ENCODE measurements at regions not wholly inside any gene's neighbourhood (a gene's known extent, or its start where the extent isn't known, plus 50 kb on each side); places are given as distances from the start of the nearest gene placed in this dataset.
A peak's percentile ranks its signal among the peaks of the same experiment; 100 is the strongest.

DNA sequence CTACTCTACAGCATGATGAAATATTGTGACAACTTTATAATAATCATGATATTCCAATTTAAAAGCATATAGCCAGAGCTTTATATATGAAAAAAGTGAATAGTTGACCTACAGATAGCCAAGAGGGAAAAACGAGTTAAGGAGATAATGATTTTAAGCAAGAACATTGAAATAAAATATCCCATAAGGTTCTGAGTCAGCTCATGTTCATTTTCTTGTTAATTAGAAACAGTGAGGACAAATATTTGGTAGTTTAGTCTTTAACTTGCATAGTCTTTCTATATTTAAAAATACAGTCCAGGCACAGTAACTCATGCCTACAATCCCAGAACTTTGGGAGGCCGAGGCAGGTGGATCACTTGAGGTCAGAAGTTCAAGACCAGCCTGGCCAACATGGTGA lies 55.8 kb upstream of the CDH6 start:
- peak; percentile 22 for DNase-seq

DNA sequence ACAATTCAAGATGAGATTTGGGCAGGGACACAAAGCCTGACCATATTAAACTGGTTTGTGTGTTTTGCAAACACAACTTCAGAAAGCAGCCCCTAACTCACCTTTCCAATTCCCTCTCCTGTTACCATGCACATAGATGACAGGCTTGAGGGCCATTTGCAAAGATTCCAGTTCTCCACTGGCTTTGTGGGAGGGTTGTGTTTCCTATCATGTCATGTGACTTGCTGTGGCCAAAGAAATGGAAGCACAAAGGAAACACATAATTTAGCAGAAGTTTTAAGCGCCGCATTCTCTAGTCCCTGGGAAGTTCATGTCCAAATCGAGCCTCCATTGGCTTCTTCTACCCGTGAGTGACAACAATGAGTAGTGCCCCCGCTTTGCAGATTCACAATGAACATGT lies 57.9 kb upstream of the CDH6 start:
- DNase-seq: no peak

DNA sequence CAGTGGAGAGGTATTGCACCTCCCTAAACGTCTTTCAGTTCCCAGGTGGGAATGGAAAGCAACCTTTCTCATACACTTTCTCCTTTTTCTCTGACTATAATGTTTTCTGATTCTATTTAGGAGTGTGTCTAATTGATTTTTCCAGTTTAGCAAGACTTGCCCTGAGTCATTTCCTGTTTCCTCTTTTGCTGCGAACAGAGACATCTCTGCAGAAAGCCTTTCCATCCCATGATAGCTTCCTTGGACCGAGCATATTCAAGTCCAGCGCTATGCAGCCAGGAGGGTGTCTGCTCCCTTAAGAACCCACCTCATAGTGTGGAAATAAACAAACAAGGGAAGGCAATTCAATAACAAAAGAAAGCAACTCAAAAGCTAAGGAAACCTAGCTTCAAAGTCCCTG lies 60.0 kb upstream of the CDH6 start:
- peak; percentile 42 for DNase-seq

DNA sequence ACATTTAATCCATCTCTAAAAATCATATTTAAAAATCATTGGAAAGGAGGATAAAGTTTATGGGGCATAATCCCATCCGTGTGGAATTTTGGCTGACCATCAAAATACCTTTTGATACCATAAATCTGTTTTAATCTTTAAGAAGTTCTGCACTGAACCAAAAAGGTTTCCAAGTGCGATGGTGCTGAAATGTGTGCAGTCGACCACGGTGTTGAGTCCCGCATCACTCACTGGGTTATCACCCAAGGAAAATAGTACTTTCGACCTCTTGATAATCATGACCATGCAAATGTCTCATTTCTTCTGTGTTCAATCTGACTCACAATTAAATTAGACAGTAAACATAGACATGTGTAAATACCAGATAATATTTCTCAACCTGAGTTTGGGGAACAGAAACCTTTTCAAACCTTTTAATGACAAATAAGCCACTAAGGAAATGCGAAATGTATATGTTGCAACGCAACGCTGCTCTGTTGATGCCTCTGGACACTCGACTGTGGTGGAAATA lies 62.0 kb upstream of the CDH6 start:
- peak; percentile 52 for DNase-seq

DNA sequence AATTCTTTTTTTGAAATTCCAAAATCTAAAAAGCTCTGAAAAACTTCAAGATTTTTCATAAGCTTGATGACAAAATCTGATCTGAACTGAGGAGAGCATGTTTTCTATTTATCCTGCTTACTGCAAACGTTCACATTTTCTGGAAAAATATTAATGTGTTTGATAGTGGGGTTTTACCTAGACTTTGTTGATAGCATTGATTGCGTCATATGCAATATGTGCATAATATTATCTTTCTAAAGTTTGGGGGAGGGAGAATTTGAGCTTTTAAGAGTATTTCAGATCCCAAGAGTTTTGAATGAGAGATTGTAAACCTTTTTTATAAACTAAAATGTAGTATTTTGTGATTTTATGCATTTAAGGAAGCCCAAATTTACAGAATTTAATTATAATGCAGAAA lies 62.8 kb upstream of the CDH6 start:
- DNase-seq: no peak

DNA sequence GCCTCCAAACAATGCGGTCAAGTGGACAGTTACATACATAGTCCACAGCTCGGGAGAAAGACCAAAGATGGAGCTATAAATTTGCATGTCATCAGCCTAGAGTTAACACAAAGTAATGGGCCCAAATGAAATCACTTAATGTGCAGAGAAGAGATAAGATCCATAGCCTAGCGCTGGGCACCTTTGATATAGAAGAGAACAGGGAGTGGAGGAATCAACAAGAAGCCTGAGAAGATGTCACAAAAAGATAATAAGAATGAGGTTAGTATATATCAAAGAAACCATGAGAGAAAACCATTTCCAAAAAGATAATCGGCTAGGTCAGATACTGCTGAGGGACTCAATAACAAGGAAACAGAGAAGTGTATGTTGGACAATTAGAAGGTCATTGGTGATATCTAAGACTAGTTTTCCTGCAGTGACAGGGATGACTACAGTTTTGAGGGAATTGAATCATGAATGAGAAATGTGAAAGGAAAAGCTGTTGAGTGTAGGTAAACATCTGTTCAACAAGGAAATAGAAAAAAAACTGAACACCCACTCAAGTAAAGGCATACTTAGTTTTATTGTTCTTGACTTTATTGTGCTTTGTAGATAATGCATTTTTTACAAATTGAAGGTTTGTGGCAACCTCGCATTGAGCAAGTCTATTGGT lies 68.7 kb upstream of the CDH6 start:
- no peak for DNase-seq

DNA sequence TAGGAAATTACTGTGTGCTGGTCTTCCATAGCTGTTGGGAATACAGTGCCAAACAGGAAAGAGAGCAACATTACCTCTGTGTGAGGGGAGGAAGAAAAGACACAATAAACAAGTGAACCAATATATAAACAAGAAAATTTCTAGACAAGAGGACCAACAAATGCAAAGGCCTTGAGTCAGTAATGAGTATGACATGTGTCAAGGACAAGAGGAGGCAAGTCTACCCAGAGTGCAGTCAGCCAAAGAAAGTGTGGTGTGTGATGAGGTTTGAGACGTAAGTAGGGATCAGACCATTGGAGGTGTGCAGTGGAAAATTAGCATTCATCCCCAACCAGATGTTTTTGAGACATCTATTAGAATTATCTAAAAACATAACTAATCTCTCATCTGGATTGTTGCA lies 69.5 kb upstream of the CDH6 start:
- DNase-seq: no peak

DNA sequence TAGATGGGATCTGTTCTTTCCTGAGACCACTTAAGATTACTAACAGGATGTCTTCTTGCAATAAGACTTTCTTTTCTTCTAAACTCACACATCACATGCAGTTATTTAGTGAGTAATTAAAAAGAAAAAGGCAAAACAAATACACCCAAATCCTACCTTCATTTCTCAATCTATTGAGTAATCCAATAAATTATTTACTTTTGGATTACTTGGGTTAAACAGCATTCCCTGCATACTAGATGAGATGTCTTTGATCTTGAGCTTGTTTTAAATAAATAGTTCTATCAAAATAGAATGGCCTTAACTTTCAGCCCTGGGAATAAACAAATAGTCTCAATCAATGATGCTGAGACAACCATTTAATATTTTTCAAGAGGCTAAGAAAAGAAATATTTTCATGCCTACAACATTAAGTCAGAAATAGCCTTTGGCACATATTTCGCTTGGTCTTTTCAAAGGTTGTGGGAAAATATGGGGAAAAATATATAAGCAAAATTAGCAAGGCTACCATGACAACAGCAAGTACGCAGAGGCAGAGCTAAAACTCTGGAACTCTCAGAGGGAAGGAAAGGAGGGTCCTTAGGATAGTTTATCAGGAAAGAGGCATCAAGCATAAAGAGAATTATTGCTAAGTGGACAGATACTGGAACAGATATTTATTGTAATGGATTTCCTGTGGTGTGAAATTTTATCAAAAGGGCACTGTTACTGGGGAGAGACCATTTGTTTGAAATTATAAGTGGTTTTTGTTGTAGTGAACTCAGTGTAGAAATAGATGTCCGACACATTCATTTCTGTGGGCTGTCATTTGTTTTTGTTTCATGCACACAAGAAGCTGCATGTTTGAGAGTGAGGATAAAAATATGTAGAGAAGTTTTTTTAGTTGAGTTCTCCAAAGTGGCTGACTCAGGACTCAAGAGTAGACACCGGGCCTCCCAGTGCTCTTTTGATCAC lies 70.2 kb upstream of the CDH6 start:
- peak; percentile 63 for DNase-seq

DNA sequence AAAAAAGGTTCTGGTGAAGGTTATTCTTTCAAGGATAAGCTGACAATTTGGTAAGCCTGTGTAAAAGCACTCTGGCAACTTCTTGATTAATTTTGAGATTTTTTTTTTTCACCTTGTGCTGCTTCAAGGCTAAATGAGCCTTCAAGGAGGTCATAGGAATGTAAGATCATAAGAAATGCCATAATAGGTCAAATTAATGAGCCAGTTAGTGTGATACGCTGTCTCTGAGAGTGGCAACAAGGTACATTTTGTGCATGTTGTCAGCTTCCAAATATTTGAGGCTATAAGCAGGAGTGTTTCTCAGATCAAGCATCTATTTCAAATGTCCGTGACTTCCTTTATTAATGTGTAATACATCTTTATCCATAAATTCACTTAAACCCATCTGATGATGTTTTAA lies 72.3 kb upstream of the CDH6 start:
- no peak for DNase-seq

DNA sequence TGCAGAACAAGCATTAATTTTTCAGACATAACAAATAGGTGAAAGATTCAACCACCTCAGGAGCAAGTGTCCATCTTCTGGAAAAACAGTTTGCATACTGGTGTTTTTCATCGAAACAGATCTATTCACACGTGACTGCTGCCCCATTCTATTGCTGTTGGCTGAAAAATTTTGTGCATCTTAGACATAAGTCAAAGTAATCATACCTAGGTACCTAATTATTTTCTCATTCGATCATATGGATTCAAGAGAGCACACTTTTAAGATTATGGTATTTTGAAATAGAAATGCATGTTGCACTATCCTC lies 72.9 kb upstream of the CDH6 start:
- DNase-seq: no peak

DNA sequence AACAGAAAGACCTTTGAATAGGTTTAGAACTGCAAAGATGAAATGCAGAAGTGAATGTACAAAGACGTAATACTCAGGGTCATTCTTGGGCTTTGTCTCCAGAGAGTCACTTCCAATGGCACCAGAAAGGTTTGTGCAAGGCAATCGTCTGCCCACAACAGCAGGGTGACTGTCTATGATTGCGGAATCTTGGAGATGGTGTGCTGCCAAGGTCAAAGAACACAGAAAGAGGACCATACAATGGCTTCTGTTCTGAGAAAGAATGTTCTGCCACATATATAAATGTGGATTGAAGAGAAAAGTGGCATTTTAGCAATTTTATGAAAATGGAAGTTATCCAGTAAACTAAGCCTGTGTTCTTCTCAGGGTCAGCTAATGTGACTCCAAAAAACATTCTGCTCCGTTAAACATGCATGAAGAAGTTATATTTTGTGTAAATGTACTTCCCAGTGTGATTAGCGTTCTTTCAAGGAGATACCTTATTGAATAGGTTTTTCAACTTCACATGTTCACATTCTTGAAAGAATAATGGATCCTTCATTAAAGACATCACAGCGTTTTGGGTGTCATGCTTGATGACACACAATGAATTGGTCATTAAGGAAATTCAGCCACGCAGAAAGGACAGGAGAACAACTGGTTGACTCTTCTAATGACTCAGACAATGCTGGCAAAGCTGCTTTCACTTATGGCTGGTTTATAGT lies 73.4 kb upstream of the CDH6 start:
- no peak for DNase-seq

DNA sequence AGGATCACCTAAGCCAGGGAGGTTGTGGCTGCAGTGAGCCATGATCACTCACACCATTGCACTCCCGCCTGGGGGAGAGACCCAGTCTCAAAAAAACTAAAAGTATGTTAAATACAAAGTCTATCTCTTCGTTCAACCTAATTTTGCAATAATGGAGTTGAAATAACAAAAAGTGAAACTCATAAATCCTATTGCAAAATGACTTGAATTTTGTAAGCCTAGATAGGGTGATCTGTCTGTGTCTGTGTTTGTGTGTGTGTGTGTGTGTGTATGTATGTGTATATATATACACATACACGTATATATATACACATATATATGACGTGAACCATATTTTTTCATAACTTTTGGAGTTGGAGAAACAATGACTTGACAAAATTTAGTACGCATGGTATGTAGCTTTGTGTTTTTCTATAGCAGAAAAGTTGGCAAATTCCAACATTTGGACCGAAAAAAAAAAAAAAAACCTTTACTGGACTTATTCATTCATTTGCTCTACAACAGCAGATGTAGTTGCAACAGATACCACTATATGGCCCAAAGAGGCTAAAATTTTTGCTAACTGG lies 76.9 kb upstream of the CDH6 start:
- no peak for DNase-seq

DNA sequence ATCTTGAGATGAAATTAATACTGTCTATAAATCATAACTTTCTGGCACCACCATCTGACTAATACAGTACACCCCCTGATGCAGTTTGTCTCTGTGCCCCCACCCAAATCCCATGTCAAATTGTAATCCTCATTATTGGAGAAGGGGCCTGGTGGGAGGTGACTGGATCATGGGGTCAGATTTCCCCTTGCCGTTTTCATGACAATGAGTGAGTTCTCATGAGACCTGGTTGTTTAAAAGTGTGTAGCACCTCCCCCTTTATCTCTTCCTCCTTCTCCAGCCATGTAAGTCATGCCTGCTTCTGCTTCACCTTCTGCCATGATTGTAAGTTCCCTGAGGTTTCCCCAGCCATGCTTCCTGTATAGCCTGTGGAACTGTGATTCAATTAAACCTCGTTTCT lies 78.7 kb upstream of the CDH6 start:
- no peak for DNase-seq

DNA sequence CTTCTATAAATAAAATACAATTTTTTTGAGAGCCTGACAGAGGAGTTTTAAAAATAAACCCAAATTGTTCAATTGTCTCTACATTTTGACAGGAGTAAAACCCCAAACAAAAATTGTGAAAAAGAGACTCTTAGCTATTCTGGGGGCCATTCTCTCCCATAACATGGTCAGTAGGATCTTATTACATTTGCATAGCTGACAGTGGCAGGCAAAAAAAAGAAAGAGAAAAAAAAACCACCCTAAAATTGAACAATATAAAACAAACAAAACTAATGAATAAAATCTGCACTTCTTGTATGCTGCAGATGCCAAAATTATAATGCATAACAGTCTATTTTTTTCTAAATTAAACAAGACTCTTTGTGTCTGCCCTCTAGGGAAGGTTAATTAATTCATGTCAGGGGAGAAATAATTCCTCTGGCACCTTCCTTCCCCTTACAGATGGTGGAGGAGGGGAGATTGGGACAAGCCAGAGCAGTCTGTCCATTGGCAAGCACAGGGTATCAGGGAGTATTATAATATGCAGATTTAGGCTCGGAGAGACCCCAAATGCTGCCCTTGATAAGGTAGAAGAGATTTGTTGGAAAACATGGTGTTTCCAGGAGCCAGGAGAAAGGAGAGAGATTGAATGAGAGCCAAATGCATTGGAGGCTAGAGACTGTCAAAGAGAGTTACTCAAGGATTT lies 79.7 kb upstream of the CDH6 start:
- no peak for DNase-seq

DNA sequence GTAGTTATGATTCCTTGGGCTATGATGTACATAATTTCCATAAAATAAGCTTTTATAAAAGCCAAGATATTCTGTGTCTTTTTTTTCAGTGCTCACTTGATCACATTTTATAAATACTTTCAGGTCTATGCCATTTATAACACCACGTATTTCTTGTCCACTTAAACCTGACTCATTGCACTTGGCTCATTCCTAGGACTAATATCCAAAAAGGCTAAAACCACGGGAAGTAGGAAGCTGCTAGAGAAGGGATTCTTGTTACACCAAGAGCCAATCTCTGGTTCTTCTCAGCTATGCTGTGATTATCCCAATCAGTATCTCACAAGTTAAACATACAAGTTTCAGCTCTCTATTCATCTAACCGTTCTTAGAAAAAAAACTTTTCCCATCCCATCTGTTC lies 80.4 kb upstream of the CDH6 start:
- peak; percentile 87 for DNase-seq

DNA sequence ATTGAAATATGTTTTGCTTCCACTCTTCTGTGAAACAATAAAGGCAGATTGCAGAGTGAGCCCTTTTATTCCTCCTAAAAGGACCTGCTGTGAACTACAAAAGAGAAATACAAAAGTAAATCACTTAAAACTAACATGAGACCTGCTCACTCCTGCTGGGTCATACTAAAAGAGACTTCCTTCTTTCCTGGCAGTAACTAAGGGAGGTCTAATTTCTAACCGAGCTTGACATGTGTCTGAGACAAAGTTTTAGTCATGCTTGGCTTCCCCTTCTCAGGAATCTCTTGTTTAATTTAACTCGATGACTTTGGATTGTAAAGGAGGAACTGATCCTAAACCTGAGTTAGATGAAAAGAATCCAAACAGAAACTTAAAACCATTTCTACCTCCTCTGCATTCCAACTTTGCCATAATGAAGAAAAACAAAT lies 86.4 kb upstream of the CDH6 start:
- peak; percentile 67 for DNase-seq

DNA sequence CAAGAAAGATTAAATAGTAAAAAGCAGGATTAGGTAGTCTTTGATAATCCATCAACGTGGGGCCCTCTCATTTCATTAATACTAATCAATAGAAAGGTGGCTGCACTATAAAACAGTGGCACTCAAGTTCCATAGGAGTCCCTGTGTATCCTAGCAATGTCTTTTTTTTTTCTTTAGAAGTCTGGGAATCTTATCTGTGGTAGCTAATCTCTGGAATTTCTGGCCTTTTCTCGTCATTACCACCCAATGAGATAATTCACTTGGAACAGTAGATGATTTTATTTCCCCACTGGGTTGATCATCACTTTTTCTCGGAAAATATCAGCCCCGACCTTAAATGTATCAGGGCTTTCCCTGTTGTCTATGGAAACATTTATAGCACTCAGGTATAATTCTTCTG lies 86.8 kb upstream of the CDH6 start:
- DNase-seq: peak; percentile 22

DNA sequence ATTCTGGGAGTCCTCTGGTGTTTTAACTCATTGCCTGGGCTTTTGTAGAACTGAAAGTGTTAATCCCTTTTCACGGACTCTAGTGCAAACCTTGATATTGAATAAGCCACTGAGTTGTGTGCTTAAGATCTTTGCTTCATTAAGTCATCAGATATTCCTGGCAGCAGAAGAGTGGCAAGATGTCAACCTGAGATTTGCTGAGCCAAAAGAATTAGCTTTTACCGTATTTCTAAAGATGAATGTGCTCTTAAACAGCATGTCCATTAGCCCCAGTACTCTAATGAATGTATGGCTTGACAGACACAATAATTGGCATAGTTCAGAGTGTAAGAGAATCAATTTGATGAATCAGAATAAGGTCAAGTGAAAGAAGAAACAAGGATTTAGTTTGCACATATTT lies 87.2 kb upstream of the CDH6 start:
- peak; percentile 6 for DNase-seq

DNA sequence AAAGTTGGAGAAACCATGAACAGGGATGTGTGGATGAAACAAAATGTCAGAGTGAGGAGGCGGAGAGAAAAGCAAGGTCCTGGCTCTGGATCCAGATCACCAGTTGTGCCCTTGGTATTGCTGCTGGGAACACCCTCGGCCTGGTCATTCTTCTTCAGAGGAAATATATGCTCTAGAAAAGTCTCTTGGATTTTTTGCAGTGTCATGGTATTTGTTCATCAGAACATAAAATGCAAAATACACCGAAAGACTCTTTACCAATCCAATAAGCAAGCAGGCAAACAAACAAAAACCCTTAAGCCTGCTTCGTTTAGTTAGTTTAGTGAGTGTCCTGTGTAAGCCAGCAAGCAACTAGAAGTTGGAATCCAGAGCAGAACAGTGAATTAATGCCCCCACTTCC lies 88.7 kb upstream of the CDH6 start:
- no peak for DNase-seq

DNA sequence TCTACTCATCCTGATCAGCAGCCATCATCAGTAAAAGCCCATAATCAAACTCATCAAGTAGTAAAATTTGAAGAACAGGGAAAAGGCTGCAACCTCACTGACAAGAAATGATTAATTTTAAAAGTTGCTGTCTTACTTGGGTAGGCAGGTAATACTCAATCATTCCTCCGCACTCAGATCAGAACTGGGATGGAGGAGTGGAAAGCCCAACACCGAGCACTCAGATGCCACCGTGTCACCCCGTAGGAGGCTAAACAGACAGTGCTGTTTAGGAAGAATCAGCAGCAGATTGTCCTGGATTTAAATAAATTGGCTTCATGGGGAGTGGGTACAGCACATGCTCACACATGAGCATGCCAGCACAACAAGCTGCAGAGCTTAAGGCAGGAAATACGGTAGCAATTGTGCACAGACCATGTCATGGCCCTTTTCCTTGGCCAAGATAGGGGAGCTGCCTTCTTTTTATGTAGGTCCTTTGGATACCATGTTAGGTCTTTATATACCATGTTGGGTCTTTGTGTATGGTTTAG lies 92.6 kb upstream of the CDH6 start:
- DNase-seq: no peak

DNA sequence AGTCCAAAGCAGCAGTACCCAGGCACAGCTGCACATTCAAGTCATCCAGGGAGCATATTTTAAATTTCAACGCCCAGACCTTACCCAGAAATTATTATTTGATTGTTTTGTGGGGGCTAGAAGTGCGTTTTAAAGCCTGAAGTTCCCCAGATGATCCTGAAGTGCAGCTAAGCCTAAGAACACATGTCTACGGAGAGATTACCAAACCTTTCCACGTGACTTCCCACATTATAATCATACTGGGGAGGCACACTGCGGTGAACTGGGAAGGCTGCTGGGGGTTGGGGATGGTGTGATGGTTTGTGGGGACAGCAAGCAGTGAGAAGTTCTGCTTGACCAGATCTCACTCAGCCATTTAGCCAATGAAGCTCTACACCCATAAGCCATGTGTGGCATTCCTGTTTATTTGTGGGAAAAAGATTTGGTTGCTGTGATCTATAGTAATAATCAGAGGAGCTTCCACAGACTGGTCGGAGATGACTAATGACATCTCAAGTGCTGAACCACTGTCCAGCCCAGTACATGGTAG lies 93.4 kb upstream of the CDH6 start:
- DNase-seq: no peak

DNA sequence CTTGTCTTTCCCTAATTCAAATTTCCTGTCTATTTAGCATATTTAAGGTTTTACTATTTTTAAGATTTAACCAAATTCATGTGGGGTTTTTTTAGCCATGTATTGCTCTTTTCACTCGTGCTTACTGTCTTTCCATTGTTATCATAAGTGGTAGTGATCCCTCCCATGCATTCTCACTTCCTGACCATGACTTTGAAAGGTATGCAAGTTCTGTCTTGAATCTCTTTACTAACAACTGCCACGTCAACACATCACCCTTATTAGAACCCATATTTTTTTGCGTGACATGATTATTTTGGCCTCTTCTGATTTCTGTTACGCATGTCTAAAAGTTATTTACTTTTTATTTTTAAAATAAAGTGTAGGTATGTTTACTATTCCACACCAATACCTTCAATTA lies 94.7 kb upstream of the CDH6 start:
- DNase-seq: no peak

Measured in fibroblast of upper back skin (primary cell).